K562 (cell line): ENCODE measurements at regions not wholly inside any gene's neighbourhood (a gene's known extent, or its start where the extent isn't known, plus 50 kb on each side); places are given as distances from the start of the nearest gene placed in this dataset.
"Not testable (repeated sequence)": the region's sequence is repeated elsewhere in the genome, so short reads cannot be mapped to it uniquely, and the experiment has no call there.

Experiments used
- KDM5B ChIP-seq: fragments of 200-600 bp; sonication (generic); IDR thresholded peaks from 2 replicates; pipeline ENCODE4 v1.6.1; 2012; ENCODE audit warnings: low read depth, mild to moderate bottlenecking, moderate library complexity, low read length, control low read depth, inconsistent platforms; ENCODE audit not compliant: insufficient replicate concordance
- TRIM28 ChIP-seq: fragments of 450-650 bp; IDR thresholded peaks from 2 replicates; pipeline ENCODE4 v1.6.1; 2017

GRCh38 chr6:26799903-26800633, 140.5 kb upstream of the ZNF322 start:
- not testable (repeated sequence) for TF ChIP-seq KDM5B, TRIM28
